ENCODE measurements at regions not wholly inside any gene's neighbourhood (a gene's known extent, or its start where the extent isn't known, plus 50 kb on each side); places are given as distances from the start of the nearest gene placed in this dataset.
"Not testable (repeated sequence)": the region's sequence is repeated elsewhere in the genome, so short reads cannot be mapped to it uniquely, and the experiment has no call there.

DNA sequence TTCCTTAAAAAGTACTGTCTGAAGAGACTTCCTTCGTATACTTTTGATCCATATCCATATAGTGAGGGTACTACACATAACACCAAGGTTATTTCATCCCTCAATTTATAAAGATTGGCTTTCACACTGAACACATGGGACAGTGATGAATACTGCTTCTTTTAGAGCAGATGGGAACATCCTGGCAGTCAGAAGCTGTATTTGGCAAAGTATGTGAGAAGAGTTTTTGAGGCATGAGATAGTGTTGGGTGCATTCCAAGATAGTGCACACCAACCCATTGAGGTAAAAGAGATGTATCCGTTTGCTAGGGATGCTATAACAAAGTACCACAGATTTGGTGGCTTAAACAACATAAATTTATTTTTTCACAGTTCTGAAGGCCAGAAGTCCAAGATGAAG is 141.1 kb downstream of the MOSPD2 start:
- DNase-seq = no peak
- in situ Hi-C loops (cut with HindIII; ENCODE audit: low pct_ligation_motif_present, low pct_unique_long_range_greater_than_20kb, low sequenced_read_pairs) = no loop called here

DNA sequence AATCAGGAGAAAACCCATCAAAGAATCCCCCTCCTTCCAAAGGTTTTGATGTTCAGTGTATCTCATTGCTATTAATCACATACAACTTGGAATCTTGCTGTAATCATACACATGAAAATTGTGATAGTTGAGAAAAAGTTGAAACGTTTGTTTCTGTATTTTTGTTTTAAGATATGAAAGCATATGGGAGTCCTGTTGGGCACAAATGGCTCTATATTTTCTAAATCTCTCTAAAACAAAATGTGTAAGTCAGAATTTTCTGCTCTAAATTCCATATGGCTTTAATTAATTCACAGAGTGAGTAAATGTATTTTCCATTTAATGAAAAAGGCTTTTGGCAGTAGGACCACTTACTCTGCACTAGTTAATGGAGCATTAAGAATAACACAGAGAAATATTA is 140.2 kb downstream of the MOSPD2 start:
- in situ Hi-C loops (cut with HindIII; ENCODE audit: low pct_ligation_motif_present, low pct_unique_long_range_greater_than_20kb, low sequenced_read_pairs) = no loop called here
- no peak for DNase-seq

DNA sequence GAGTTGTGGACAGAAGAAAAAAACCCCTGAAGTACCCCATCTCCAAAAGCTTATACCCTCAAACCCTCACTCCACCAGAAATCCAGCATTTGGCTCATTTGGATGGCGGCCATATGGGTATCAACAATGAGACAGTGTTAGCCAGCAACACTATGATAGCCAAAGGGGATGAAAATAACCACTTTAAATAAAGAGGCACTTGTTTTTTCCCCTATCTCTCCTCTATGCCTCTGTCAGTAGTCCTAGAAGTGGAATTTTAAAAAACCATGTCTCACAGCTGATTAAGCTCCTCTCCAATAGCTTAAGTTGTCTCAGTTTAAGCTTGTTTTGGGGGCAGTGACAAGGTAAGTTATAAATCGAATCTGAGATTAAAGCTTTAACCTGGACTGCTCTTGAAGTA is 124.0 kb downstream of the MOSPD2 start:
- in situ Hi-C loops (cut with HindIII; ENCODE audit: low pct_ligation_motif_present, low pct_unique_long_range_greater_than_20kb, low sequenced_read_pairs) = no loop called here
- no peak for DNase-seq

DNA sequence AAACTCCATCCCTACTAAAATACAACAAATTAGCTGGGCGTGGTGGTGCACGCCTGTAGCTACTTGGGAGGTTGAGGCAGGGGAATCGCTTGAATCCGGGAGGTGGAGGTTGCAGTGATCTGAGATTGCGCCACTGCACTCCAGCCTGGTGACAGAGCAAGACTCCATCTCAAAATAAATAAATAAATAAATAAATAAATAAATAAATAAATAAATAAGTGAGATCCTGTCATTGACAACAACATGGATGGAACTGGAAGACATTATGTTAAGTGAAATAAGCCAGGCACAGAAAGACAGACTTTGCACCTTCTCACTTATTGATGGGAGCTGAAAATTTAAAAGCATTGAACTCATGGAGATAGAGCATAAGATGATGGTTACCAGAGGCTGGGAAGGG is 111.2 kb downstream of the MOSPD2 start:
- DNase-seq; in situ Hi-C loops (cut with HindIII; ENCODE audit: low pct_ligation_motif_present, low pct_unique_long_range_greater_than_20kb, low sequenced_read_pairs): not testable (repeated sequence)
